Mucosa of descending colon (tissue), 3 donors: ENCODE measurements at regions not wholly inside any gene's neighbourhood (a gene's known extent, or its start where the extent isn't known, plus 50 kb on each side); places are given as distances from the start of the nearest gene placed in this dataset.

Source experiments
- ATAC-seq: fragments of 200-7000 bp; cut with Tn5 transposase; one replicate; pipeline ENCODE4 v1.9.1; 2020; ENCODE audit warnings: mild to moderate bottlenecking, moderate library complexity
- DNase-seq, 3 donors: peaks; one replicate each; pipeline ENCODE4 v3.0.0-alpha.2; 2020
- H3K36me3 ChIP-seq: fragments of 200-600 bp; one replicate; pipeline ENCODE4 v1.8.0; 2021; ENCODE audit warnings: low read depth, mild to moderate bottlenecking
- H3K4me1 ChIP-seq: fragments of 200-600 bp; one replicate; pipeline ENCODE4 v1.8.0; 2021; ENCODE audit warnings: low read depth, mild to moderate bottlenecking
- H3K4me3 ChIP-seq: fragments of 200-600 bp; one replicate; pipeline ENCODE4 v1.8.0; 2021; ENCODE audit warnings: mild to moderate bottlenecking
- H3K9me3 ChIP-seq: fragments of 200-600 bp; one replicate; pipeline ENCODE4 v1.8.0; 2021; ENCODE audit warnings: mild to moderate bottlenecking
- intact Hi-C, 2 donors: fragments of 100-400 bp; cut with DNase I in 1 of 2; cut with micrococcal nuclease in 1 of 2; formaldehyde crosslinking; loops; one replicate each; pipeline versions ENCODE4 v1.11.0 to v1.11.1; 2022; cut with DNase I, micrococcal nuclease
- TF ChIP-seq, protein P1 (sequence below): fragments of 200-600 bp; IDR thresholded peaks from one replicate; pipeline ENCODE4 v1.8.0; 2022; ENCODE audit warnings: antibody characterized with exemption, mild to moderate bottlenecking
- donor health status: DM: no; HTN: no; CAD: no; lungs with moderate emphysema.
- donor health status: DM: no; HTN: no; CAD: no.
- donor health status: DM: no; HTN: yes; CAD: no.

DNA sequence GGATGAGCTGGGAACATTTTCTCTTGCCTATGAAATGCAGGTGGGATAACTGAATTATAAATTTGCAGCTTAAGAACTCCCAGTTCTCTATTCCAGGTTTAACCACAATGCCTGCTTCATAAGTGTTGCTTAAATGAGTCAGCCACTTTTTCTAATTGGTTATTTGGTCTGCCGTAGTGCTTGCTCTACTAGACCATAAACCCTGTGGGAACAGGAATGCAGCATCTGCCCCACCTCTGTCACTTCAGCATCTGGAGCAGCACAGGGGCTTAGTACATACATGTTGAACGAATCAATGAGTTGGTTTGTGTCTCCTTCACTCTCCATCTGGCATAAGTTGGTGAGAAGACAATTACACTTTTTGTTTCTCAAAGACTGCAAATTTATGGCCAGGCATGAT is 95.2 kb upstream of the PTER start:
- Histone ChIP-seq H3K4me1 (no peaks in the 10 kb centered on the region), H3K9me3 (no peaks in the 10 kb centered on the region), H3K4me3 (no peak overlapping the region), H3K36me3 (no peaks in the 10 kb centered on the region)
- TF ChIP-seq, protein P1, sequence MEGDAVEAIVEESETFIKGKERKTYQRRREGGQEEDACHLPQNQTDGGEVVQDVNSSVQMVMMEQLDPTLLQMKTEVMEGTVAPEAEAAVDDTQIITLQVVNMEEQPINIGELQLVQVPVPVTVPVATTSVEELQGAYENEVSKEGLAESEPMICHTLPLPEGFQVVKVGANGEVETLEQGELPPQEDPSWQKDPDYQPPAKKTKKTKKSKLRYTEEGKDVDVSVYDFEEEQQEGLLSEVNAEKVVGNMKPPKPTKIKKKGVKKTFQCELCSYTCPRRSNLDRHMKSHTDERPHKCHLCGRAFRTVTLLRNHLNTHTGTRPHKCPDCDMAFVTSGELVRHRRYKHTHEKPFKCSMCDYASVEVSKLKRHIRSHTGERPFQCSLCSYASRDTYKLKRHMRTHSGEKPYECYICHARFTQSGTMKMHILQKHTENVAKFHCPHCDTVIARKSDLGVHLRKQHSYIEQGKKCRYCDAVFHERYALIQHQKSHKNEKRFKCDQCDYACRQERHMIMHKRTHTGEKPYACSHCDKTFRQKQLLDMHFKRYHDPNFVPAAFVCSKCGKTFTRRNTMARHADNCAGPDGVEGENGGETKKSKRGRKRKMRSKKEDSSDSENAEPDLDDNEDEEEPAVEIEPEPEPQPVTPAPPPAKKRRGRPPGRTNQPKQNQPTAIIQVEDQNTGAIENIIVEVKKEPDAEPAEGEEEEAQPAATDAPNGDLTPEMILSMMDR, result no peak
- DNase-seq (no peak), ATAC-seq (no peak)
- intact Hi-C loops, result no loop called here

DNA sequence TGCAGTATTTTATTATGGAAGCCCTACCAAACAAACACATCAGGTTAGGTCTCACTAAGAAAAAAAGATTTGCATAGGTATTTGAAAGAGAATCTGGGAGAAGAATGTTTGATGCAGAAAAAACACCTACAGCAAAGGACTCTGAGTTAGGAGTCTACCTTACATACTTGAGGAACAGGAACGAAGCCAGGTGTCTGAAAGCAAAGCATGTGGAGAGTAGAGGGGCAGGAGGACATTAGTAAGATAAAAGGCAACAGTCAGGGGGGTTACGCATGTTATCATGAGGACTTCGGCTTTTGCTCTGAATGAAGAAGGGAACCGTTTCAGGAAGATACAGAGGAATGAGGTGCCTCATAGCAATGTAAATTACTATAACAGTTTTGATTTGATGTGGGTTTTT is 87.9 kb upstream of the PTER start:
- intact Hi-C loops, result no loop called here
- TF ChIP-seq, protein P1, result no peak
- Histone ChIP-seq H3K4me3 (no peak overlapping the region), H3K36me3 (no peaks in the 10 kb centered on the region), H3K4me1 (no peaks in the 10 kb centered on the region), H3K9me3 (no peaks in the 10 kb centered on the region)
- ATAC-seq (no peak), DNase-seq (no peak)

GRCh38 chr10:16352146-16352545 is 84.7 kb upstream of the PTER start:
- Histone ChIP-seq H3K4me3 (no peak overlapping the region), H3K9me3 (no peaks in the 10 kb centered on the region), H3K36me3 (no peaks in the 10 kb centered on the region), H3K4me1 (no peaks in the 10 kb centered on the region)
- intact Hi-C loops, result no loop called here
- TF ChIP-seq, protein P1, result no peak
- ATAC-seq (no peak), DNase-seq (no peak)

DNA sequence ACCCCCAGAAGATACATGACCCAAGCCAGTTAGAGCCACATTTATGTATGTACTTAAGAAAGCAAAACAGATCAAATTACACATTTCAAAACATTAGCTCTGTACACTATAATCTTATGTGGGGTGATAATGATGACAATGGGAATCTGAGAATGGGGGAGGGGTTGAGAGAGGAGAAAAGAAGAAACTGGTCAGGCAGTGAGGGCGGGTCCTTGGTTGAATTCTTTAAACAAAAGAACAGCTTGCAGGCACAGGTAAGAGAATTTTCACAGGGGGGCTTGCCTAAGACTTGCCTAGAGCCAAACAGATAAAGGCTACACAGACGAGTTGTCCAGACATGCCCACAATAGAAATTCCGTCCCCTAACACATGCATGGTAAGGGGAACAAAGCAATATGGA is 76.8 kb upstream of the PTER start:
- Histone ChIP-seq H3K4me1 (no peaks in the 10 kb centered on the region), H3K4me3 (no peak overlapping the region), H3K9me3 (peaks cover 3% of the 10 kb centered on the region), H3K36me3 (no peaks in the 10 kb centered on the region)
- ATAC-seq, result no peak
- DNase-seq, result no peak
- intact Hi-C loops, result no loop called here
- TF ChIP-seq, protein P1, result no peak

DNA sequence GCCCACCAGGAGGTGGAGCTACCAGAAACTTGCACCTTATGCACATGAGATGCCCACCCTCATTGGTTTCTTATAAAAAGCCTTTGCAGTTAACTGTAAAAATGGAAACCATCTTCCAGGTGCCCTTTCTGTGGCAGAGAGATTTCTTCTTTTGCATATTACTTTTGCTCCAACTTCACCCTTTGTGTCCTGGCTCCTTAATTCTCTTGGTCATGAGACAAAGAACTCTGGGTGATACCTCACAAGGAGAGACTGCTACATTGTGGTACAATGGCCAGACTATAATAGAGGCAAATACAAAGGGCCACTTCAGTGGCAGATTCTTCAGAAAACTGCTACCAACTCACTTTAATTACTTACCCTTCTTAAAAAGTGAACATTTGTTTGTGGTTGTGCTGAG is 76.4 kb upstream of the PTER start:
- TF ChIP-seq, protein P1, result no peak
- no peak overlapping the region for H3K4me3 ChIP-seq
- ATAC-seq, result no peak
- H3K9me3 ChIP-seq, result peaks cover 3% of the 10 kb centered on the region
- no peaks in the 10 kb centered on the region for H3K4me1 ChIP-seq
- no peak for DNase-seq
- H3K36me3 ChIP-seq, result no peaks in the 10 kb centered on the region
- intact Hi-C loops, result no loop called here

DNA sequence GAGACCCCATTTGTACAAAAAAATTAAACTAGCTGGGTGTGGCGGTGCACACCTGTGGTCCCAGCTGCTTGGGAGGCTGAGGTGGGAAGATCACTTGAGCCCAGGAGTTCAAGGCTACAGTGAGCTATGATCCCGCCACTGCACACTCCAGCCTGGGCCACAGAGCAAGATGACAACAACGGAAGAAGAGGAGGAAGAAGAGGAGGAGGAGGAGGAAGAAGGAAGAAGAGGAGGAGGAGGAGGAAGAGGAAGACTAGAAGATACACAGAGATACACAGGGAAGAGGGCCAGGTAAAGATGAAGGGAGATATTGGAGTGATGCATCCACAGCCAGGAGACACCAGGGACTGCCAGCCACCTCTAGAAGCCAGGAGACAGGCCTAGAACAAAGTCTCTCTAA is 75.7 kb upstream of the PTER start:
- ATAC-seq, result no peak
- intact Hi-C loops, result no loop called here
- DNase-seq, result no peak
- Histone ChIP-seq H3K4me1 (no peaks in the 10 kb centered on the region), H3K4me3 (no peak overlapping the region), H3K36me3 (no peaks in the 10 kb centered on the region), H3K9me3 (peaks cover 3% of the 10 kb centered on the region)
- TF ChIP-seq, protein P1, result no peak
